Caco-2 (cell line): ENCODE measurements at regions not wholly inside any gene's neighbourhood (a gene's known extent, or its start where the extent isn't known, plus 50 kb on each side); places are given as distances from the start of the nearest gene placed in this dataset.
"Not testable (repeated sequence)": the region's sequence is repeated elsewhere in the genome, so short reads cannot be mapped to it uniquely, and the experiment has no call there.

Source experiments
- BruUV-seq: library from RNA; stranded (reverse); fragments of 400-500 nt; replicated peaks from 2 replicates; lab custom pipeline; 2021; lab: Mats Ljungman, UMichigan
- CTCF ChIA-PET: fragments of 300-600 bp; sonication (Branson Sonifier 250); formaldehyde crosslinking; loops from one replicate; lab custom pipeline; 2022; ENCODE audit warnings: antibody characterized with exemption; lab: Charles Lee
- POLR2A ChIA-PET: fragments of 300-600 bp; sonication (Branson Sonifier 250); formaldehyde crosslinking; loops from one replicate; lab custom pipeline; 2022; ENCODE audit warnings: antibody characterized with exemption; lab: Charles Lee
- DNase-seq, 2 experiments: peaks; one replicate each; pipeline versions ENCODE4 v3.0.0 to v3.0.0-alpha.2; 2020 to 2022
- H3K27me3 ChIP-seq: replicated peaks from 2 replicates; pipeline ENCODE4 v1.6.0; 2011; ENCODE audit warnings: low read length; ENCODE audit not compliant: control insufficient read depth, insufficient read depth
- H3K36me3 ChIP-seq: 2 replicates; pipeline ENCODE4 v1.5.1; 2011; ENCODE audit warnings: low read length; ENCODE audit not compliant: control insufficient read depth, insufficient read depth
- H3K4me1 ChIP-seq: fragments of 250-450 bp; sonication (Bioruptor Pico); 2 replicates; pipeline ENCODE4 v1.5.1; 2020; ENCODE audit warnings: mild to moderate bottlenecking
- H3K4me3 ChIP-seq: 2 replicates; pipeline ENCODE4 v1.5.1; 2011; ENCODE audit warnings: low read depth, mild to moderate bottlenecking, control low read depth, low read length
- H3K9me3 ChIP-seq: fragments of 250-450 bp; sonication (Bioruptor Pico); 2 replicates; pipeline ENCODE4 v1.5.1; 2020; ENCODE audit warnings: mild to moderate bottlenecking, moderate library complexity
- H3K27ac Mint-ChIP-seq: one replicate; pipeline ENCODE4 v1.8.0; 2022; ENCODE audit warnings: mixed read lengths; ENCODE audit not compliant: unreplicated experiment
- H3K27me3 Mint-ChIP-seq: one replicate; pipeline ENCODE4 v1.8.0; 2022; ENCODE audit warnings: mixed read lengths; ENCODE audit not compliant: insufficient read depth, unreplicated experiment
- H3K36me3 Mint-ChIP-seq: one replicate; pipeline ENCODE4 v1.8.0; 2022; ENCODE audit warnings: mild to moderate bottlenecking, mixed read lengths; ENCODE audit not compliant: insufficient read depth, unreplicated experiment
- H3K4me1 Mint-ChIP-seq: one replicate; pipeline ENCODE4 v1.8.0; 2022; ENCODE audit warnings: low read depth, mixed read lengths; ENCODE audit not compliant: unreplicated experiment
- H3K4me3 Mint-ChIP-seq: one replicate; pipeline ENCODE4 v1.8.0; 2022; ENCODE audit warnings: mild to moderate bottlenecking, moderate library complexity, mixed read lengths; ENCODE audit not compliant: unreplicated experiment
- H3K9me3 Mint-ChIP-seq: one replicate; pipeline ENCODE4 v1.8.0; 2022; ENCODE audit warnings: mixed read lengths; ENCODE audit not compliant: unreplicated experiment
- CTCF ChIP-seq, 2 experiments: fragments of 200-600 bp in 1 of 2; IDR thresholded peaks; 1 replicate in 1 of 2; 2 replicates in 1 of 2; pipeline versions ENCODE4 v1.5.1 to v1.8.0; 2011 to 2022; ENCODE audit warnings: antibody characterized with exemption in 1 of 2, control low read depth in 1 of 2, inconsistent platforms in 1 of 2, low read depth in 1 of 2, low read length in 1 of 2, mild to moderate bottlenecking in 1 of 2, moderate library complexity in 1 of 2; ENCODE audit not compliant: insufficient read depth in 1 of 2, severe bottlenecking in 1 of 2, unreplicated experiment in 1 of 2
- intact Hi-C: fragments of 100-400 bp; cut with micrococcal nuclease; formaldehyde crosslinking; loops from one replicate; pipeline ENCODE4 v1.10.0; 2022; ENCODE audit not compliant: unreplicated experiment

GRCh38 chr6:16995511-16996250 is 106.2 kb upstream of the STMND1 start:
- BruUV-seq: no TSS peak
- H3K27me3 ChIP-seq: no peaks in the 10 kb centered on the region
- H3K4me3 ChIP-seq: no peak overlapping the region
- ChIA-PET CTCF (no interaction called here), POLR2A (no interaction called here)
- intact Hi-C loops: no loop called here
- DNase-seq: no peak
- Mint-ChIP-seq H3K36me3 (no peaks in the 10 kb centered on the region), H3K27me3 (peaks cover 31% of the 10 kb centered on the region), H3K27ac (no peak overlapping the region), H3K4me1 (no peaks in the 10 kb centered on the region), H3K4me3 (no peak overlapping the region), H3K9me3 (no peaks in the 10 kb centered on the region)
- H3K36me3 ChIP-seq: no peaks in the 10 kb centered on the region
- no peak for TF ChIP-seq CTCF (IDR thresholded peaks at IDR 0.05; ENCODE audit: insufficient read depth in 1 of 2, low read depth in 1 of 2, low read length in 1 of 2, severe bottlenecking in 1 of 2, unreplicated experiment in 1 of 2)
- H3K4me1 ChIP-seq: no peaks in the 10 kb centered on the region
- no peaks in the 10 kb centered on the region for H3K9me3 ChIP-seq

GRCh38 chr6:16993396-16993795 is 108.5 kb upstream of the STMND1 start:
- Mint-ChIP-seq H3K27me3 (peaks cover 21% of the 10 kb centered on the region), H3K9me3 (no peaks in the 10 kb centered on the region), H3K4me1 (no peaks in the 10 kb centered on the region), H3K36me3 (no peaks in the 10 kb centered on the region), H3K4me3 (no peak overlapping the region), H3K27ac (no peak overlapping the region)
- Histone ChIP-seq H3K27me3 (no peaks in the 10 kb centered on the region), H3K4me1 (no peaks in the 10 kb centered on the region), H3K4me3 (no peak overlapping the region), H3K9me3 (no peaks in the 10 kb centered on the region), H3K36me3 (no peaks in the 10 kb centered on the region)
- DNase-seq: no peak
- ChIA-PET CTCF (no interaction called here), POLR2A (no interaction called here)
- TF ChIP-seq CTCF (IDR thresholded peaks at IDR 0.05; ENCODE audit: insufficient read depth in 1 of 2, low read depth in 1 of 2, low read length in 1 of 2, severe bottlenecking in 1 of 2, unreplicated experiment in 1 of 2): no peak
- intact Hi-C loops: no loop called here
- no TSS peak for BruUV-seq

- H3K4me1 ChIP-seq: no peaks in the 10 kb centered on the region
- intact Hi-C loops: no loop called here
- H3K9me3 ChIP-seq: no peaks in the 10 kb centered on the region
- Mint-ChIP-seq H3K4me1 (no peaks in the 10 kb centered on the region), H3K4me3 (no peak overlapping the region), H3K27ac (no peak overlapping the region), H3K27me3 (peaks cover 16% of the 10 kb centered on the region), H3K36me3 (no peaks in the 10 kb centered on the region), H3K9me3 (no peaks in the 10 kb centered on the region)
- BruUV-seq: no TSS peak
- H3K4me3 ChIP-seq: no peak overlapping the region
- POLR2A ChIA-PET: no interaction called here
- DNase-seq: no peak
- CTCF ChIA-PET: no interaction called here
- H3K36me3 ChIP-seq: no peaks in the 10 kb centered on the region
- no peaks in the 10 kb centered on the region for H3K27me3 ChIP-seq
- TF ChIP-seq CTCF (IDR thresholded peaks at IDR 0.05; ENCODE audit: insufficient read depth in 1 of 2, low read depth in 1 of 2, low read length in 1 of 2, severe bottlenecking in 1 of 2, unreplicated experiment in 1 of 2): no peak
Measured at GRCh38 chr6:16991981-16992629, 109.7 kb upstream of the STMND1 start.

GRCh38 chr6:16989976-16990375 is 111.9 kb upstream of the STMND1 start:
- BruUV-seq: not testable (repeated sequence)

More at GRCh38 chr6:16989976-16990375, 111.9 kb upstream of the STMND1 start:
- POLR2A ChIA-PET, H3K4me3 ChIP-seq, H3K4me3 Mint-ChIP-seq, H3K4me1 ChIP-seq, H3K27me3 ChIP-seq, intact Hi-C loops, H3K9me3 ChIP-seq, H3K36me3 Mint-ChIP-seq, H3K4me1 Mint-ChIP-seq, H3K36me3 ChIP-seq, DNase-seq, H3K9me3 Mint-ChIP-seq, CTCF ChIA-PET, H3K27ac Mint-ChIP-seq: not testable (repeated sequence)
- peaks cover 22% of the 10 kb centered on the region for H3K27me3 Mint-ChIP-seq
